RPMI7951 (cell line): ENCODE measurements at regions not wholly inside any gene's neighbourhood (a gene's known extent, or its start where the extent isn't known, plus 50 kb on each side); places are given as distances from the start of the nearest gene placed in this dataset.
A peak's percentile ranks its signal among the peaks of the same experiment; 100 is the strongest.

Experiments
- DNase-seq: peaks from one replicate; pipeline ENCODE4 v3.0.0-alpha.2; 2012; ENCODE audit warnings: low read depth

DNA sequence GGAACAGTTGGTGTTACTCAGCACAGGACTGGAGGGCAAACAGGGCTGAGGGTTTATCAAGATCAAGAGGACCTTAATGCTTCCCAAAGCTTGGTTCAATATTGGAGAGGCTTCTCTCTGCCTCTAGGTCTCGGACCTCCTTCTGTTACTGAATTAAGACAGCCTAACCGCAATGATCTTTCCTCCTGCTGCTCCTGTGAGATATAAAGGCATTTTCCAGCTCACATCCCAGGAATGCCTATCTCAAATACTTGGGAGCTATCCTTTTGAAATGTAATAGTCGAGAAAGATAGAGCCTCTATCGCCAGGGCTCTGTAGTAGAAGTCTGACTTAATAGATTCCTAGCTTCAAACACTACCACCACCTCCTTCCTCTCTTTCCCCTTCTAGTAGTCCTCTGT is 1475.0 kb downstream of the SLITRK1 start:
- DNase-seq: no peak

DNA sequence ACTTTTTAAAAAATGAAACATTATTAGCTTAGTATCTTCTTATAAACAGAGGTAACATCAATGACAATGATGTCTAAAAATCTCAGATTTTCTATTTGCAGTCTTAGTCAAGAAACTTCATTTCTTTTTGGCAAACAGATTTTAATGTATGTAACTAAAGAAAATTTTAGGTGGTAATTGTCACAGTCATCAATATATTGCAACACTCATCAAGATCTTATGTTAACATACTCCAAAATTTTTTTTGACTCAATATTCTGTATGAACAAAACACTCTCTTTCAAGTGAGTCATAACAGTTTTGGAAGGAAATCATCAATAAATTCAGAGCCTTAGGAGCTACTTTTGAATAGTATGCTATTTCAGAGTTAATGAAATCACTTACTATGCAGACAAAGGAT is 1507.6 kb downstream of the SLITRK1 start:
- no peak for DNase-seq

- no peak for DNase-seq
Measured at GRCh38 chr13:82370316-82370715, 1512.0 kb downstream of the SLITRK1 start.

DNA sequence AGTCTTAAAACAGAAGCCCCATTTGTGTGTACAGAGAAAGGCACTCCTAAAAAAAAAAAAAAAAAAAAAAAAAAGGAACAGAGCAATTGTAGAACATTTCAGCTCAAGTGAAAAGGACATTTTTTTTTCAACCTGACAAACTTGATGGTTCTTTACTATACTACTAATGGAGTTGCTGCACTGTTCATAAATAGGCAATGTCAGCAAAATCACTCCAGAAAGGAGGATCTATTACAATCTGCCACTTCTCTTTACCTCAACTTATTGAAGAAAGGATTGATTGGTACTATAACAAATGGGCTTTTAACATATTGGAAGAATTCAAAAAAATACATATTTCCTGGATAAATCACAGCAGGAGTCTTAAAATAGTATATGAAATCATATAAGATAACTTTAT is 1517.7 kb downstream of the SLITRK1 start:
- DNase-seq: no peak

GRCh38 chr13:82358284-82358683 is 1524.0 kb downstream of the SLITRK1 start:
- no peak for DNase-seq

DNA sequence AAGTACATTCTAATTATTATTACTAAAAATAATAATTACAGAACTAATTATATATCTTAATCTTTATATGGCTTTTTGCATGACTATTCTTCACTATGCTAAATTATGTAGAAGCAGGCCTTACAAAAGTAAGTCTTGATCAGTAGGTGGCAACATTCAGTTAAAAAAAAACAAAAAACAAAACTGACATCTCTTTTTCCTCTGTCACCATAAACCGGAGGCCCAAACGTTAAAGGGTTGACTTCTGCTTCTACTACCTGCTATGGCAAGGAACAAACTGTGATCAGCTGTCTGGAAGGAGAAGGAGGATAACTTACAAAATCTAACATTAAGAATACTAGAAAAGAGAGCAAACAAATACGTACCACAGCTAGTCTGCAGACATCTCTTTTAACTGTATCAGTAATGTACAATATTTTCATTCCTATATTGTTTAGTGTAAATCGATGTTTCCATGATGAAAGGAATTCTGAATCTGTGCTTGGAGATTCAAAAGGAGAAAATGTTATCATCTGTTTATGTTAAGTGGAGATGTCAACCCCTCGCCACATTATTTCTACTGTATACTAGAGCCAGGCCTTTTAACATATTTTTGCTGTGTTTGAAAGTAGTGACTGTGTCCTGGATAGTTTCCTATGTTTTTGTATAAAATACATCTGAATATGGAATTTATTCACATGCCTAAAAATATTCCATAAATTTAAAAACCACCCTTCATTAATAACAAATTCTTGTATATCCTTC is 1525.4 kb downstream of the SLITRK1 start:
- DNase-seq: no peak

- no peak for DNase-seq
Measured at GRCh38 chr13:82344867-82345266, 1537.4 kb downstream of the SLITRK1 start.

- no peak for DNase-seq
Measured at GRCh38 chr13:82341116-82341515, 1541.2 kb downstream of the SLITRK1 start.

DNA sequence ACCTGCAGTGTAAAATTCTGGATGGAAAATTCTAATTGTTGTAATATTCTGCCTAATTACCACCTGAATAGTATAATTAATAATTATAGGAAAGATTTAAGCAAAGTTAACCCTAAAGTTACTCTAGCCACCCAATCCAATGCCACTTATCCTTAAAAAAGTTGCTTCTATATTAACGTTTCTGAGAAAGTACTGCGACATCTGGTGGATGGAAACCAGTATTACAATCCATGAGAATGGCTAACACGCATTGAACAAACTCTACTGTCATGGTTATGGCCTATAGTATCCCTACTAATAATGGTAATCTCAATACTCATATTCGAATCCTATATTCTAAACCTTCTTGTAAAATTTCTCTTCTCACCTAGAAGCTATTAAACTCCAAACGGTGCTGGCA is 1551.8 kb downstream of the SLITRK1 start:
- DNase-seq: peak; percentile 5

DNA sequence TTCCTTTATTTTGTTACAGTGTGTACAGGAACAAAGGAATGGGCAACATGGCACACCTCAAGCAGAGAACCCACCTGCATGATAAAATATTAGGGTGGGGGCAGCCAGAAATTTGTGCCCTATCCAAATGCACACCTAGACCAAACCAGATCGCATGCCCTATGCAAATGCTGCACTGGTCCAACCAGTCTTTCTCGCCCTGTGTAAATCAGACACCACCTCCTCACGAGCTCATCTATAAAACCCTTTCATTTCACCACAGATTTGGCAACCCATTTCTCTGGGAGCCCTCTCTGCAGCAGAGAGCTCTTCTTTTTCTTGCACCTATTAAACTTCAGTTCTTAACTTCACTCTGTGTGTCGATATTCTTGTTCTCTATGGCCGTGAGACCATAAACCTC is 1559.2 kb downstream of the SLITRK1 start:
- no peak for DNase-seq

DNA sequence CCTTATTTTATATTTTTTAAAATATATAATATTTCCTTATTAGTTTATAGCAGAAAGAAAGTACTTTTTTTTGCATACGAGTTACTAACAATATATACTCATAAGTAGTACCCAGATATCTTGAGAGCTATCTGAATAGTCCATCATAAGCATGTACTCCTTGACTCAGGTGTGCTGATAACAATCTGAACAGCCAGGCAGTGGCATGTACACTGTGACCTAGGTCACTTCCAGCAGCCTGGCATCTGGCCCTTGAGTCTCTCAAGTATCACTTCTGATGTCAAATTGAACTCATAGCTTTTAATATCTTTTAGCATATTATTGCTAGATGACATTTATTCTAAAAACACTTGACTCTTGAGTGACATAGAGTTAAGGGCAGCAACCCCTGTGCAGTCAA is 1576.7 kb downstream of the SLITRK1 start:
- no peak for DNase-seq

DNA sequence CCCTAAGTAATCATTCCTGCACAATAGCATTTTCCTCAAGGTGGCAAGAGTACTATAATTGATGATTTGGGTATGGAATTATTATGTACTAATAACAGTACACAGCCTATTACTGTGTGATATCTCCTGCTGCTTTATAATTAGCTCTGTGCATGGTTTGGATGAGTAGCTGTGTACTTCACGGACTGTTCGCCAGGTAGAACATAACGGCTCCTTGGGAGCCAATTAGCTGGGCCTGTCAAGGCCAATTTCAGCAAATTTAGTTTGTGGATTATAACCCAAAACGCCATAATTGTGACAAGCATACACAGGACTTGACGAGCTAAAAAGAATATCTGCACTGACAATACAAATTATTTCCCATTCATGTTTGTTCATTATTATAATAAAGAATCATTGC is 1584.2 kb downstream of the SLITRK1 start:
- DNase-seq: no peak

DNA sequence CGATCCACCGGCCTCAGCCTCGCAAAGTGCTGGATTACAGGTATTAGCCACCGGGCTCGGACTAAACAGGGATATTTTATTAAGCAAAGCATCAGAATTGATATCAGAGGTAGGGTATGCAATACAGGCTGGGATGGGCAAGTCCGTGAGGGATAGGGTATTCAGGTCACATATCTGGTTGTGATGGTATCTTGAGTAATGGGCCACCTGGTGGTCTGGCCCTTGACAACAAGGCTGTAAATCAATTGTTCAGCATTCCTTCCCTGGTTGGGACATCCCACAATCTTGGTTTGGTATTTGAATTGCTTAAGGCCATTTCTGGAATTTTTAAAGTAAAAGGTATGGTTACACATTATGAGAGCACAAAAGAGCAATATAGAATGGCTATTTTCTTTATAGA is 1588.0 kb downstream of the SLITRK1 start:
- DNase-seq: no peak

DNA sequence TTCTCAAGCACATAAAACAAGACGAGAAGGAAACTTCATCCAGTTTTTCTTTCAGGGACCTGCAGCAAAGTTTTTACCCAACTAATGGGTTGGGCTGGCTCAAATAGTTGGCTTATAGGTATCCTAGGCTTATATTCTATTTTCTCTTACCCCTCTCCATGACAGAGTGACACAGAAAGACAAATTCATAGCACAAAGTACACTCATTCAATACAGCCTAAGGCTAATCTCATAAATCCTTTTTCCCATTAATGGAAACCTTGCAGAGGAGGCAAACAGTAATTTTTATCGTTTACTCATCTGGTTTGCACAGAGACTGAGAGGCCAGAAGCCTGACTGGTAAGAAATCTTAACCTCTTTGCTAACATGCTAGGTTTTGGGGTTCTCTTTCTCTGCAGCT is 1589.9 kb downstream of the SLITRK1 start:
- DNase-seq: no peak

- no peak for DNase-seq
Measured at GRCh38 chr13:82291852-82292251, 1590.4 kb downstream of the SLITRK1 start.

- no peak for DNase-seq
Measured at GRCh38 chr13:82275644-82276043, 1606.6 kb downstream of the SLITRK1 start.

- no peak for DNase-seq
Measured at GRCh38 chr13:82259284-82259683, 1623.0 kb downstream of the SLITRK1 start.

DNA sequence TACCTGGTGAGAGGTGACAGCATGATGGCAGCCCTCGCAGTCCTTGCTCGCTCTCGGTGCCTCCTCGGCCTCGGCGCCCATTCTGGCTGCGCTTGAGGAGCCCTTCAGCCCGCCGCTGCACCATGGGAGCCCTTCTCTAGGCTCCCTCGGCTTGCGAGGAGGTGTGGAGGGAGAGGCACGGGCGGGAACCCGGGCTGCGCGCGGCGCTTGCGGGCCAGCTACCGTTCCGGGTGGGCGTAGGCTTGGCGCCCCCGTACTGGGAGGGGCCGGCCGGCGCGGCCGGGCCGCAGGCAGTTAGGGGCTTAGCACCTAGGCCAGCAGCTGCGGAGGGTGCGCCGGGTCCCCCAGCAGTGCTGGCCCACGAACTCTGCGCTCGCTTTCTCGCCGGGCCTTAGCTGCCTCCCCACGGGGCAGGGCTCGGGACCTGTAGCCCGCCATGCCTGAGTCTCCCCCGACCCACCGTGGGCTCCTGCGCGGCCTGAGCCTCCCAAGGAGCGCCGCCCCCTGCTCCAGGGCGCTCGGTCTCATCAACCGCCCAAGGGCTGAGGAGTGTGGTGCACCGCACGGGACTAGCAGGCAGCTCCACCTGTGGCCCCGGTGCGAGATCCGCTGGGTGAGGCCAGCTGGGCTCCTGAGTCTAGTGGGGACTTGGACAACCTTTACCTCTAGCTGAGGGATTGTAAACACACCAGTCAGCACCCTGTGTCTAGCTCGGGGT is 1624.3 kb downstream of the SLITRK1 start:
- no peak for DNase-seq

DNA sequence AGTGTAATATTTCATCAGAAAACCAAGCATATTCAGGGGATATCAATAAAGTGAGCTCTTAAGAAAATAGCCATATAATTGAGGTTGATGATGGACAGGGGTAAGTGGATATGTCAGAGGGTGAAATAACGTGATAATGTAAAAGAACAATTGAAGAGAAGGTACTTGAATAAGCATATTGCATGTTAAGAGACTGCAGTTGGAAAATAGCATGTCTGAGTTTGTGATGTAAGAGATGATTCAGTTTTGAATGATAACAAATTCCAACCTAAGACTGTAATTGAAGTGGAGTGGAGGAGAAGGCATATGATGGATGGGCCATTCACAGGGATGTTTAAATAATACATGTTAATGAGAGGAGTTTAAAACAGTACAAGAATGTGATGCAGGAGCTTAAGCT is 1633.5 kb downstream of the SLITRK1 start:
- no peak for DNase-seq

GRCh38 chr13:82245860-82246259 is 1636.4 kb downstream of the SLITRK1 start:
- DNase-seq: no peak

- no peak for DNase-seq
Measured at GRCh38 chr13:82224806-82225205, 1657.5 kb downstream of the SLITRK1 start.

DNA sequence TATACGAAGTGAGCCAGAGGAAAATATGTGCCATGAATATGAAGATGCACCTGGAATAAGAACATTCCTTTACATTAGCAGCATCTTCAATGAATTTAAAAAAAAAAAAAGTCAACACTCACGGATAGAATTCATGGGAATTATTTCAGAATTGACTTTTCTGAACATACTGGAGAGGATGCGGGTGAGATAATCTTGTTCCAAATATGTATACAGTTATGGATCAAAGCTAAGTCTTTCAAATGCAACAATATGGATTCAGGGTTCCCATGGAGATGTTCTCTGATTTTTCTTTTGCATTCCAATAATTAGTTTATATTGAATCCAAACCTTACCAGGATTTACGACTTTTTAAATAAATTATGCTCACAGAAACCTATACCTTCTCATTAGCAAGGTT is 1660.7 kb downstream of the SLITRK1 start:
- DNase-seq: no peak

DNA sequence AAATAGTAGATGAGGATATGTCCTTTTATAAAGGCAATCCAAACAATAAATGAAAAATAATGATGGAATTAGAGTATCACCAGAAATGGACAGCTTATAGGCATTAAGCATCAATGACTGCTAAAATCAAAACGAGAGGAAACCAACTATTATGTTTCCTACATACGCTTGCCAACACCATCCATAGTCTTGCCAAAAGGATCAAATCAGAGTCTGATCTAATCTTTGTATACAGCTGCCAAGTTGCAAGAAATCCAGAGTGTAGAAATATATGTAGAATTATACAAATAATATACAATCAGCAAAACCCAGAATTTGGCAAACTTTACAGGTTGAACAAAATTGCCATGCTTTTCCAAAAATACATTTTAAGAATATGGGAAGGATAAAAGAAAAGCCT is 1661.6 kb downstream of the SLITRK1 start:
- no peak for DNase-seq

GRCh38 chr13:82216165-82216564 is 1666.1 kb downstream of the SLITRK1 start:
- DNase-seq: no peak
